Neural crest cell (in vitro differentiated cells): ENCODE measurements at regions not wholly inside any gene's neighbourhood (a gene's known extent, or its start where the extent isn't known, plus 50 kb on each side); places are given as distances from the start of the nearest gene placed in this dataset.

Experiments
- DNase-seq: peaks from one replicate; pipeline ENCODE4 v3.0.0; 2021; ENCODE audit warnings: low read depth, mixed read lengths, low spot score
- H3K27ac Mint-ChIP-seq: one replicate; pipeline ENCODE4 v1.8.0; 2021; ENCODE audit warnings: mild to moderate bottlenecking, mixed read lengths; ENCODE audit not compliant: unreplicated experiment
- H3K27me3 Mint-ChIP-seq: 2 replicates; pipeline ENCODE4 v1.8.0; 2021; ENCODE audit warnings: low read depth, mild to moderate bottlenecking, mixed read lengths
- H3K36me3 Mint-ChIP-seq: 2 replicates; pipeline ENCODE4 v1.8.0; 2021; ENCODE audit warnings: low read depth, mild to moderate bottlenecking, mixed read lengths
- H3K4me1 Mint-ChIP-seq: 2 replicates; pipeline ENCODE4 v1.8.0; 2021; ENCODE audit warnings: mixed read lengths
- H3K4me3 Mint-ChIP-seq: one replicate; pipeline ENCODE4 v1.8.0; 2021; ENCODE audit warnings: mild to moderate bottlenecking, mixed read lengths
- H3K9me3 Mint-ChIP-seq: 2 replicates; pipeline ENCODE4 v1.8.0; 2021; ENCODE audit warnings: mixed read lengths
- TF ChIP-seq, protein P1 (sequence below): fragments of 200-600 bp; sonication (generic); conservative IDR thresholded peaks from 2 replicates; pipeline ENCODE4 v1.5.0; 2021; ENCODE audit warnings: antibody characterized with exemption, mild to moderate bottlenecking

DNA sequence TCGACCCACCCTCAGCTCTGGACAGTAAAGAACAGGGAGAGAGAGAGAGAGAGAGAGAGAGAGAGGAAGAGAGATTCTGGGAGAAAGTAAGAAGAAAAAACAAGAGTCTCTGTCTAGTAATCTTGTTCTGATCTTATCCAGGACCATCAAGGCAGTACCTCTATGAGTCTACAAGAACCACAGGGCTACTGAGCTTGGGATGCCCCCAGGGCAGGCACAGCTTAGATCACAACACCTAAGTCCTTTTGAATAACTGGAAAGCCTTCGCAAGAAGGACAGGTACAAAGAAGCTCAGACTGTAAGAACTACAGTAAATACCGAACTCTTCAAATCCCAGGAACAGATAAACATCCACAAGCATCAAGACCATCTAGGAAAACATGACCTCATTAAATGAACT, 51.4 kb upstream of the SGPP2 start:
- Mint-ChIP-seq H3K36me3 (peaks cover 2% of the 10 kb centered on the region), H3K4me1 (no peaks in the 10 kb centered on the region), H3K27me3 (peaks cover 12% of the 10 kb centered on the region), H3K4me3 (no peak overlapping the region), H3K27ac (no peak overlapping the region), H3K9me3 (peaks cover 8% of the 10 kb centered on the region)
- no peak for DNase-seq
- TF ChIP-seq, protein P1, sequence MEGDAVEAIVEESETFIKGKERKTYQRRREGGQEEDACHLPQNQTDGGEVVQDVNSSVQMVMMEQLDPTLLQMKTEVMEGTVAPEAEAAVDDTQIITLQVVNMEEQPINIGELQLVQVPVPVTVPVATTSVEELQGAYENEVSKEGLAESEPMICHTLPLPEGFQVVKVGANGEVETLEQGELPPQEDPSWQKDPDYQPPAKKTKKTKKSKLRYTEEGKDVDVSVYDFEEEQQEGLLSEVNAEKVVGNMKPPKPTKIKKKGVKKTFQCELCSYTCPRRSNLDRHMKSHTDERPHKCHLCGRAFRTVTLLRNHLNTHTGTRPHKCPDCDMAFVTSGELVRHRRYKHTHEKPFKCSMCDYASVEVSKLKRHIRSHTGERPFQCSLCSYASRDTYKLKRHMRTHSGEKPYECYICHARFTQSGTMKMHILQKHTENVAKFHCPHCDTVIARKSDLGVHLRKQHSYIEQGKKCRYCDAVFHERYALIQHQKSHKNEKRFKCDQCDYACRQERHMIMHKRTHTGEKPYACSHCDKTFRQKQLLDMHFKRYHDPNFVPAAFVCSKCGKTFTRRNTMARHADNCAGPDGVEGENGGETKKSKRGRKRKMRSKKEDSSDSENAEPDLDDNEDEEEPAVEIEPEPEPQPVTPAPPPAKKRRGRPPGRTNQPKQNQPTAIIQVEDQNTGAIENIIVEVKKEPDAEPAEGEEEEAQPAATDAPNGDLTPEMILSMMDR = no peak
